Body of pancreas (tissue), 4 donors: ENCODE measurements at regions not wholly inside any gene's neighbourhood (a gene's known extent, or its start where the extent isn't known, plus 50 kb on each side); places are given as distances from the start of the nearest gene placed in this dataset.

Experiments
- POLR2A ChIP-seq, 3 donors: fragments of 450-650 bp; IDR thresholded peaks; one replicate each; pipeline ENCODE4 v1.6.1; 2016; ENCODE audit warnings: antibody characterized with exemption in 3 of 3, mild to moderate bottlenecking in 2 of 3
- TF ChIP-seq, protein P1 (sequence below), 7 experiments: fragments of 450-650 bp in 4 of 7; fragments of 200-600 bp in 3 of 7; sonication (generic) in 3 of 7; IDR thresholded peaks; one replicate each; pipeline ENCODE4 v1.5.1; 2016 to 2019; ENCODE audit warnings: antibody characterized with exemption in 7 of 7

DNA sequence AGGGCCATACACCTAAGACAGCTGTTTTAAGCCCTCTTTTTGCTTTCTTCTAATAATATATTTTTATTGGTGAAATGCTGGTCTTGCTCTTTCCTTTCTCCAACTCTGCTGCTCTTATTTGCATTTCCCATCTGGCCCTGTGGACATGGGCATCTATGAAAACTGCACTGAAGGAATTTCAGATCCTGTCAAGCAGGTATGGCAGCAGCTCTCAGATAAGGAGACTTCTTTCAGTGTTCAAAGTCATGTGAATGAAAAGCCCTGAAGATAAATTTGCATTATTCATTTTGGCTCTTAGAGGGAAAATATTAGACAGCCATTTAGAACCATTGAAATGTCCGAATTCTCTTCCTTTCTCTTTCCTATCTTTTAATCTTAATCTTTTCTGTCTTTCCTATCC, 668.0 kb upstream of the RIOK2 start:
- TF ChIP-seq, protein P1, sequence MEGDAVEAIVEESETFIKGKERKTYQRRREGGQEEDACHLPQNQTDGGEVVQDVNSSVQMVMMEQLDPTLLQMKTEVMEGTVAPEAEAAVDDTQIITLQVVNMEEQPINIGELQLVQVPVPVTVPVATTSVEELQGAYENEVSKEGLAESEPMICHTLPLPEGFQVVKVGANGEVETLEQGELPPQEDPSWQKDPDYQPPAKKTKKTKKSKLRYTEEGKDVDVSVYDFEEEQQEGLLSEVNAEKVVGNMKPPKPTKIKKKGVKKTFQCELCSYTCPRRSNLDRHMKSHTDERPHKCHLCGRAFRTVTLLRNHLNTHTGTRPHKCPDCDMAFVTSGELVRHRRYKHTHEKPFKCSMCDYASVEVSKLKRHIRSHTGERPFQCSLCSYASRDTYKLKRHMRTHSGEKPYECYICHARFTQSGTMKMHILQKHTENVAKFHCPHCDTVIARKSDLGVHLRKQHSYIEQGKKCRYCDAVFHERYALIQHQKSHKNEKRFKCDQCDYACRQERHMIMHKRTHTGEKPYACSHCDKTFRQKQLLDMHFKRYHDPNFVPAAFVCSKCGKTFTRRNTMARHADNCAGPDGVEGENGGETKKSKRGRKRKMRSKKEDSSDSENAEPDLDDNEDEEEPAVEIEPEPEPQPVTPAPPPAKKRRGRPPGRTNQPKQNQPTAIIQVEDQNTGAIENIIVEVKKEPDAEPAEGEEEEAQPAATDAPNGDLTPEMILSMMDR (IDR thresholded peaks at IDR 0.05), result no peak
- TF ChIP-seq POLR2A (IDR thresholded peaks at IDR 0.05), result no peak
